D721Med (cell line): ENCODE measurements at regions not wholly inside any gene's neighbourhood (a gene's known extent, or its start where the extent isn't known, plus 50 kb on each side); places are given as distances from the start of the nearest gene placed in this dataset.

Source experiments
- DNase-seq: peaks from one replicate; pipeline ENCODE4 v3.0.0; 2011; ENCODE audit warnings: low spot score; ENCODE audit not compliant: insufficient read length
- FAIRE-seq: peaks from 2 replicates; lab custom pipeline; 2011; peaks lifted over from hg19 to GRCh38; lab: Jason Lieb, UNC
- CTCF ChIP-seq: IDR thresholded peaks from 2 replicates; pipeline ENCODE4 v1.5.1; 2012; ENCODE audit warnings: mild to moderate bottlenecking, control low read depth; ENCODE audit not compliant: insufficient read depth; ENCODE audit errors: missing control alignments

- no peak for FAIRE-seq
- no peak for TF ChIP-seq CTCF
- DNase-seq = no peak
These were observed 227.9 kb downstream of the MAF start for GRCh38 chr16:79372503-79373184.

GRCh38 chr16:79370736-79371135 is 229.8 kb downstream of the MAF start:
- FAIRE-seq (no peak), DNase-seq (no peak)
- no peak for TF ChIP-seq CTCF

- DNase-seq (no peak), FAIRE-seq (no peak)
- TF ChIP-seq CTCF = no peak
These were observed 230.7 kb downstream of the MAF start for GRCh38 chr16:79369796-79370195.

GRCh38 chr16:79367822-79368221 is 232.7 kb downstream of the MAF start:
- DNase-seq = no peak
- TF ChIP-seq CTCF = no peak
- FAIRE-seq = no peak

- TF ChIP-seq CTCF = no peak
- DNase-seq (no peak), FAIRE-seq (no peak)
These were observed 233.9 kb downstream of the MAF start for GRCh38 chr16:79366635-79367034.

- FAIRE-seq = no peak
- no peak for DNase-seq
- no peak for TF ChIP-seq CTCF
These were observed 234.8 kb downstream of the MAF start for GRCh38 chr16:79365702-79366101.

GRCh38 chr16:79363484-79363883 is 237.1 kb downstream of the MAF start:
- TF ChIP-seq CTCF = no peak
- DNase-seq = no peak

More at GRCh38 chr16:79363484-79363883, 237.1 kb downstream of the MAF start:
- no peak for FAIRE-seq
